ENCODE measurements at regions not wholly inside any gene's neighbourhood (a gene's known extent, or its start where the extent isn't known, plus 50 kb on each side); places are given as distances from the start of the nearest gene placed in this dataset.
"Not testable (repeated sequence)": the region's sequence is repeated elsewhere in the genome, so short reads cannot be mapped to it uniquely, and the experiment has no call there.

GRCh38 chr6:85712346-85712745 lies 69.7 kb upstream of the SYNCRIP start:
- no peak for DNase-seq

DNA sequence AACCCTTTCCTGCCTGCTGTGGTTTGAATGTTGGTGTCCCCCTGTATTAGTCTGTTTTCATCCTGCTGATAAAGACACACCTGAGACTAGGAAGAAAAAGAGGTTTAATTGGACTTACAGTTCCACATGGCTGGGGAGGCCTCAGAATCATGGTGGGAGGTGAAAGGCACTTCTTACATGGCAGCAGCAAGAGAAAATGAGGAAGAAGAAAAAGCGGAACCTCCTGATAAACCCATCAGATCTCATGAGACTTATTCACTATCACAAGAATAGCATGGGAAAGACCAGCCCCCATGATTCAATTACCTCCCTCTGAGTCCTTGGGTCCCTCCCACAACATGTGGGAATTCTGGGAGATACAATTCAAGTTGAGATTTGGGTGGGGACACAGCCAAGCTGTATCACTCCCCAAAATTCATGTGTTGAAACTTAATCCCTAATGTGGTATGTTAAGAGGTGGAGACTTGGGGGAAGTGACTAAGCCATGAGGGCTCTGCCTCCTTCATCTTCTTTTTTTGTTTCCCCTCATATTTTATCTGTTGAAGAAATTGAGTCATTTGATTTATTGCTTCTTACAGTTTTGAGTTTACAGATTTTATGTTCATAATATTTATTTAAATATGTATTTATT lies 64.9 kb upstream of the SYNCRIP start:
- not testable (repeated sequence) for DNase-seq

- no peak for DNase-seq
These were observed 63.6 kb upstream of the SYNCRIP start for GRCh38 chr6:85706272-85706671.

DNA sequence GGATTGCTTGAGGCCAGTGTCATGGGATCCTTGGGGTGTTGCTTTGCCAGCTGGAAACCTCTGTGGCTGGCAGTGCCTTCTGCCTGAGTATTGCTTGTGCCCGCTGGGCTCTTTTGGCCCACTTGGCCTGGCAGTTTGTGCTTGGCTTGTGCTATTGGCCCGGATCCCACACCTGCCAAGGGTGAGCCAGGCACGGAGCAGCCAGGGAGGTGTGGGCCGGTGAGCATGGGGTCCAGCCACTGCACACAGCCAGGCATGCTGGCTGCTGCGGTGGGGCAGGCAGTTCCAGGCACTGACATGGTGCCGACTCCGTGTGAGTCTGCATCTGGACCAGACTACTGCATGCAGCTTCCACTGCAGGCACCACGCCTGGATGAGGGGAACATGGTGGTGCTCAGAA lies 62.5 kb upstream of the SYNCRIP start:
- no peak for DNase-seq

DNA sequence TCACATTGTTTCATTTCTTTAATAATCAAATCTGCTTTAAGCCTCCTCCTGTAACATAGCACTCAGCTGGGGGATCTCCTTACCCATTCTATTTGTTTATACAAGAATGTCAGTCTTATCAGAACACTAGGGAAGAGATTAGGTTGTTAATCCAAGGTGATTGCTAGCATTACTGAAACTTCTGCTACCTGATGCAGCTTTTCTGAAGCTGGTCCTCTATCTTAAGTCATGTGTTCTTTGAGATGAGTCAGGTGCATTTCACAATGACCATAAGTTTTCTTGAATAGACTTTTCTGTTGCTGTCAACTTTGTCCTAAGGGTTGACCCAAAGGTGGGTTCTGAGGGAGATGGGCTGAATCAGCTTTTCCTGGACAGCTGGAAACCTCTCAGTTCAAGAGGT lies 60.7 kb upstream of the SYNCRIP start:
- no peak for DNase-seq

Measured in T-helper 2 cell (primary cell).